ENCODE measurements at regions not wholly inside any gene's neighbourhood (a gene's known extent, or its start where the extent isn't known, plus 50 kb on each side); places are given as distances from the start of the nearest gene placed in this dataset.

DNA sequence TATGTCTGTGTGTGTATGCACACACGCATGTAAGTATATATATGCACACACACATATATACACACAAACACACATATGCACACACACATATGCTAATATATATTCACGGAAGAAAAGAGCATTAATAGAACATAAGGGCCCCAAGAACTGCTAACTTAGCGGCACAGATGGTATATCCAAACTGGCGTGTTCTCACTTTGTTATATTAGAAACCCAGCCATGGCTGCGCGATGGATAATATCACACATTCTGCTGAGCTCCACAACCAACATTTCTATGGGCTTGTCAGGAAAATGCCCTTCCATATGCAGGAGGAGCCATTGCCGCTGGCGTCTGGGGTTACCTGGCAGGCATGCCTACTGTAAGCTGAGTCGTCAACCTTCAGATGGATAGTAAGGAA lies 122.1 kb downstream of the TTLL2 start:
- TF ChIP-seq POLR2A (IDR thresholded peaks at IDR 0.05): no peak
- no peak for TF ChIP-seq POLR2AphosphoS5 (IDR thresholded peaks at IDR 0.05)
- no peak for TF ChIP-seq CTCF (IDR thresholded peaks at IDR 0.05)
- TF ChIP-seq EP300 (IDR thresholded peaks at IDR 0.05): no peak
- no peak overlapping the region for H3K27ac ChIP-seq
- H3K4me1 ChIP-seq: peaks cover 0 to 8% (median 0%) of the 10 kb centered on the region in 3 donors
- WGBS, 2 donors (ENCODE audit: low coverage in 1 of 2): 81 to 89% methylated on average over 4 to 5 of the region's 9 CpGs
- ATAC-seq: no peak
- no peaks in the 10 kb centered on the region for H3K36me3 ChIP-seq
- H3K27me3 ChIP-seq: no peaks in the 10 kb centered on the region
- H3K4me3 ChIP-seq: no peak overlapping the region
- no peaks in the 10 kb centered on the region for H3K9me3 ChIP-seq

DNA sequence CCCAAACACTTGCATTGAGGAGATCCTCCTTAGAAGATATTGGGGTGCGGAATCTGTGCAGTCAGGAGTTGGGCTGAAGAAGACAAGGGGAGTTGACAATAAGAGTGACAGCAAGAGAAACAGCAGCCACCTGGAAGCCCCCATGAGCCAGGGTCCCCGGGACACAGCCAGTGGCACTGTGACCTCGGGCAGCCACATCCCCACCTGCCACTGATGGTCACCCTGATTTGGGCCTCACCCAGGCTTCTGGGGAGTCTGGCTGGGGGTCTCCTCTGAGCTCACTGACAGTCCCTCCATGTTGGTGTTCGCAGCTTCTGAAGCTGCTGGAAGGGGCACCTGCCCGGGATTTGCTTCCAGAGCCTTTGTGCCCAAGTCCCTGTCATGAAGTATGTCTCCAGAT lies 123.5 kb downstream of the TTLL2 start:
- TF ChIP-seq CTCF (IDR thresholded peaks at IDR 0.05) (no peak), POLR2AphosphoS5 (IDR thresholded peaks at IDR 0.05) (no peak), EP300 (IDR thresholded peaks at IDR 0.05) (no peak), POLR2A (IDR thresholded peaks at IDR 0.05) (no peak)
- H3K36me3 ChIP-seq: no peaks in the 10 kb centered on the region
- no peak for ATAC-seq
- H3K9me3 ChIP-seq: no peaks in the 10 kb centered on the region
- H3K4me3 ChIP-seq: no peak overlapping the region
- H3K27me3 ChIP-seq: no peaks in the 10 kb centered on the region
- no peaks in the 10 kb centered on the region for H3K4me1 ChIP-seq
- no peak overlapping the region for H3K27ac ChIP-seq
- WGBS, 2 donors (ENCODE audit: low coverage in 1 of 2): 100% methylated on average over 1 of the region's 5 CpGs; no CpG with 5 or more reads in 1 of the 2 donors

DNA sequence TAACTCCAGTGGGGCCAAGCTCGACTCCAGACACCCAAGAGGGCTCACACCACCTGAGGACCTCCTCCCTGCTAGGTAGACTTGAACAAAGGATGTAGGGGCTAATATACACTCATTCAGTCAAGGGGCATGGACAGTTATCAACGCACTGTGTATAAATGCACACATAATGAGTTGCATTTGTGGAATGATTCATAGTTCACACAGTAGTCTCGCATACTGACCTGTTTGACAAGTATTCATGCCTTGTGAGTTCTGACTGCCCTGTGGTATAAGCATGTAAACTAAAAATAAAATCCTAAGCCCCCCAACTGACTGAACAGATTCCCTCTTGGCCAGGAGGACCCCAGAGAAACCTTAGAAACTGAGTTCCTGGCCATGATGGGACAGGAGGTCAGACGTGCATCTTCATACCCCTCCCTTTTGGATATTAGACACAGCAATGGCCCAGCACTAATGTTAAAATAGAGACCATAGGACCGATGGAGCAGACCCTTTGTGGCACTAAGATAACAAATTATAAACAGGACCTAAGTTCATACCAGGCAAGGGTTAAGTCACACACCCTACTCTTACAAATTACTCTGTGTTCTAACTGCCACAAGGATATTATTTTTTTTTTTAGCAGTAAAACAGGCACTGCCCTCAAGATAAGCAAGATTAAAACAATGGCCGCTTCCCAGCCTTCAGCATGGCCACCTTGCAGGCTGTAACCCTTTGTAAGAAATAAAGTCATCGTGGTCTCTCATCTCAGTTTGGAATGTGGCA lies 124.4 kb downstream of the TTLL2 start:
- Histone ChIP-seq H3K9me3 (no peaks in the 10 kb centered on the region), H3K4me1 (no peaks in the 10 kb centered on the region), H3K27me3 (no peaks in the 10 kb centered on the region), H3K27ac (no peak overlapping the region), H3K36me3 (no peaks in the 10 kb centered on the region), H3K4me3 (no peak overlapping the region)
- no peak for TF ChIP-seq POLR2A (IDR thresholded peaks at IDR 0.05)
- no peak for TF ChIP-seq CTCF (IDR thresholded peaks at IDR 0.05)
- no peak for TF ChIP-seq EP300 (IDR thresholded peaks at IDR 0.05)
- TF ChIP-seq POLR2AphosphoS5 (IDR thresholded peaks at IDR 0.05): no peak
- no peak for ATAC-seq
- 74 to 90% methylated on average over 5 of the region's 7 CpGs for WGBS, 2 donors (ENCODE audit: low coverage in 1 of 2)

- Histone ChIP-seq H3K4me1 (no peaks in the 10 kb centered on the region), H3K4me3 (no peak overlapping the region), H3K9me3 (no peaks in the 10 kb centered on the region), H3K27me3 (peaks cover 3% of the 10 kb centered on the region), H3K36me3 (no peaks in the 10 kb centered on the region), H3K27ac (no peak overlapping the region)
- 83 to 90% methylated on average over 1 to 5 of the region's 6 CpGs for WGBS, 2 donors (ENCODE audit: low coverage in 1 of 2)
- no peak for ATAC-seq
- no peak for TF ChIP-seq POLR2AphosphoS5 (IDR thresholded peaks at IDR 0.05)
- no peak for TF ChIP-seq EP300 (IDR thresholded peaks at IDR 0.05)
- TF ChIP-seq POLR2A (IDR thresholded peaks at IDR 0.05): no peak
- TF ChIP-seq CTCF (IDR thresholded peaks at IDR 0.05): no peak
These were observed 125.7 kb downstream of the TTLL2 start for GRCh38 chr6:167450626-167451025.
